H7 (cell line): ENCODE measurements at regions not wholly inside any gene's neighbourhood (a gene's known extent, or its start where the extent isn't known, plus 50 kb on each side); places are given as distances from the start of the nearest gene placed in this dataset.
"Not testable (repeated sequence)": the region's sequence is repeated elsewhere in the genome, so short reads cannot be mapped to it uniquely, and the experiment has no call there.

Source experiments
- DNase-seq: peaks from one replicate; pipeline ENCODE4 v3.0.0; 2012
- H3K27me3 ChIP-seq: 2 replicates; pipeline ENCODE4 v1.6.0; 2011; ENCODE audit warnings: mild to moderate bottlenecking, low read length; ENCODE audit not compliant: control insufficient read depth, insufficient read depth
- H3K36me3 ChIP-seq: replicated peaks from 2 replicates; pipeline ENCODE4 v1.5.1; 2011; ENCODE audit warnings: low read length; ENCODE audit not compliant: control insufficient read depth, insufficient read depth
- H3K4me3 ChIP-seq: 2 replicates; pipeline ENCODE4 v1.5.1; 2011; ENCODE audit warnings: low read depth, mild to moderate bottlenecking, control low read depth, low read length, moderate library complexity; ENCODE audit not compliant: insufficient read depth

DNA sequence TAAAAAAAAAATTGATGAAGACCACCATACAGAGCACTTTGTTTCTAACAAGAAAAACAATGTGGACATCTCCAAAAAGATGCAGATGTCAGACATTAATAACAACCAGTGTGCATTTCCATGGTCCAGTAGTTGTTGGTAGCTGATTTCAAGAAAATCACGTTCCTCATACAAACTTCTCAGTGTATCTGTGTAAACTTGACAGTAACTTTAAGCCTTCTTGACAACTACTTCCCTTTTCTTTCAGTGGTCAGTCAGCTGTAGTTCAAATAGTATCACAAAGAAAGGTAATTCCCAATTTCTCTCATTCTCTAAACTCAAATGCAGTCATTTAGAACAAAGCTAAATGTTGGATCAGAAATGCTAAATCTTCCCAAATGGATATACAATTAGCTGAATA, 879.9 kb downstream of the AMY1C start:
- no peak for DNase-seq
- H3K27me3 ChIP-seq, result no peaks in the 10 kb centered on the region
- H3K36me3 ChIP-seq, result no peaks in the 10 kb centered on the region
- no peak overlapping the region for H3K4me3 ChIP-seq

DNA sequence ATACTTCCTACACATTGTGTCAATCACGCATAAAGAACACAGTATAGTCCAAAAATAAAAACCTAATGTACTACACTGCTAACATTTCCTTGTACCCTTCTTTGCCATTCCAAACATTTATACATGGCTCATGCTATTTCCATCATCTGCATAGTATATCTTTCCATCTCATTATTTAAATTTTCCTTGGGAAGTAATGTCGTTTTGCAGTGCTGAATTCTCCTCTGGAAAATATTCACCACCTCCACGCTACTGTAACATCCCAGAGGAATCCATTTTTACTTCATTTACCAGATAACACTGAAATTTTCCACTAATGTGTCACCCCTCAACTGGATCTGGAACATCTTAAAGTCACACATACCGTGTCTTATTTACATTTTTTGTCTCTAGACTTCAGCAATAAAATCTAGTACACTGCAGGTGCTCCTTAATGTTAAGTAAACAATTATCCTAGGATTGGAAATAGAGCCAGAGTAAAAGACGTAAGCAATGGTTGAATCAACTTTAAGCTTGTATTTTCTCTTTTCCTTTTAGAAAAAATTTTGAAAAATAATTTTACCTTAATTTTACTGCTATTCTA, 881.0 kb downstream of the AMY1C start:
- no peaks in the 10 kb centered on the region for H3K36me3 ChIP-seq
- H3K27me3 ChIP-seq, result no peaks in the 10 kb centered on the region
- no peak overlapping the region for H3K4me3 ChIP-seq
- no peak for DNase-seq

DNA sequence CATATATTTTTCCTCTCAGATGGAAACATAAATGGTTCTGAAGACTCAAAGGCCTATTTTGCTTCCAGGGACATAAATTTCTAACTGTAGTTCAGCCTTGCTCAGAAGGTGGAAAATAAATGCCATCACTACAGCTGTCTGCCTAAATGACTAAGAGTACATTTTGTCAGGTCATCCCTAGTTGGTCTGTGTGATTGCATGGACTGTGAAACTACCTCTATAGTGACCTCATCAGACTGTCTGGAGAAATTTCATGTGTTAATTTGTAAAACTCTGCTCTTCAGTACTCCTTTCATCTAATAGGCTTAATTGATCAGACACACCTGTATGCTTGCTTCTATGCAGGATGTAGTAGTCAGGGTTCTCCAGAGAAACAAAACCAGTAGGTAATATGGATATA, 886.9 kb downstream of the AMY1C start:
- H3K36me3 ChIP-seq, result no peaks in the 10 kb centered on the region

DNA sequence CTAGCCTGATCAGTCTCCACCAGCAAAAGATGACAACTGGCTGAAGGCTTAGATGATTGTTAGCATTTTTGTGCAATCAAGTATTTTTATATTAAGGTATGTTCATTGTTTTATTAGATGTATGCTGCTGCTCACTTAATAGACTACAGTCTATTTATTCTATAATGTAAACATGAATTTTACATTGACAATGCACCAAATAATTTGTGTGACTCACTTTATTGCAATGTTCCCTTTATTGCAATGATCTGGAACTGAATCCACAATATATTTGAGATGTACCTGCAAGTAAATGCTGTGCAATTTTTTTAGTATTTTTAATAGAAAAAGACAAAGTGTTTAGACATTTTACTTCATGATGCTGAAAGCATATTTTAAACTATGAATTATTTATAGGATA, 896.5 kb downstream of the AMY1C start:
- no peak for DNase-seq
- Histone ChIP-seq H3K4me3 (no peak overlapping the region), H3K36me3 (no peaks in the 10 kb centered on the region), H3K27me3 (no peaks in the 10 kb centered on the region)

More for the DNA sequence above, 886.9 kb downstream of the AMY1C start:
- Histone ChIP-seq H3K27me3 (no peaks in the 10 kb centered on the region), H3K4me3 (no peak overlapping the region)
- no peak for DNase-seq

DNA sequence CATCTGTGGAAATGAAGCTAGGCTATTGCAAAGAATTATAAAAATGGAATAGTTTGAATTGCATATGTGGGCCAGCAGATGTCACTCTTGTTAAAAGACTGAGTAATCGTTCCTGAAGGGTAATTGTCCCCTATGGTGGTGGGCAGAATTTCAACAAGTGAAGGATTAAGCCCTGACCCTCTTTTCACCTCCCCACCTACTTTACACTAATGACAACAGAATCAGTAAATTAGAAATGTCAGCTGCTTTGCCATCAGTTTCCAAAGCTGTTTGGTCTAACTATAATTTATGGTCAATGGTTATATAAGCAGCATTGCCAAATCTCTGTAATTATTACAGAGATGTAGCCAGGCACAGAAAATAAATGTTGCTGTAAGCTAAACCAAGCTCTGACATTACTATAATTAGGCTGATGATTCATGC, 898.6 kb downstream of the AMY1C start:
- H3K27me3 ChIP-seq, result no peaks in the 10 kb centered on the region
- H3K36me3 ChIP-seq, result no peaks in the 10 kb centered on the region
- peak; percentile 32 for DNase-seq
- no peak overlapping the region for H3K4me3 ChIP-seq

GRCh38 chr1:104664374-104664773, 914.7 kb downstream of the AMY1C start:
- H3K36me3 ChIP-seq, H3K27me3 ChIP-seq, DNase-seq: not testable (repeated sequence)
- peak overlapping the region; percentile 16; the same call in 1 of the 2 replicates for H3K4me3 ChIP-seq

- Histone ChIP-seq H3K27me3 (no peaks in the 10 kb centered on the region), H3K4me3 (no peak overlapping the region), H3K36me3 (no peaks in the 10 kb centered on the region)
- no peak for DNase-seq
Measured at GRCh38 chr1:104665300-104665699, 915.6 kb downstream of the AMY1C start.

DNA sequence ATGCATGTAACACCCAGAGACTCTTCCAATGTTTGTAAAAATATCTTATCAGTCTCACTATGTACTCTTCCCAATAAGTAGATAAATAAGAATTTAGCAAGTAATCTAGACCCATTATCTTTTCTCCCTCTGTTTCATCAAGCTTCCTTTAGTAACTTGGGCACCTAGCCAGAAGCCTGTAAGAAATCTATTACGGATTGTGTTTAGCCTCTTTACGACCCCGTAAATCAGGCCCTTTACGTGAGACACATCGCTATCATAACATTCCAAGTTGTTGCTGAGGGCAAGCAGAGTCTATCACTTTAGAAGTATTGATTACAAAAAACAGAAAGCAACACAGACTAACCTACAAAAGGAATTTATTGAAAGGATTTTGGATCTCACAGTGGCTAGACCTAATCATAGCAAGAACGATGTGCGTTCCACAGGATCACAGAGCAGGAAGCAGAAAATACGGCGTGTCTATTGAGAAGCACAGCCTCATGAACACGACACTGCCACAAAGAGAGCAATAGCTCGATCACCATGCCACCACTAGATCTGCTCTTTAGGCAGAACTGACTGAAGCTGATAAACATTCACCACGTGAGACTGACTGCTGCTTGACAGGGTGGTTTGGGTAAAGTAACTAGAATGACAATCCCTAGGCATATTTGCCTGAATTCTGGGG, 922.1 kb downstream of the AMY1C start:
- H3K4me3 ChIP-seq, result no peak overlapping the region
- no peak for DNase-seq
- H3K27me3 ChIP-seq, result no peaks in the 10 kb centered on the region
- no peaks in the 10 kb centered on the region for H3K36me3 ChIP-seq

- Histone ChIP-seq H3K4me3 (no peak overlapping the region), H3K27me3 (no peaks in the 10 kb centered on the region), H3K36me3 (no peaks in the 10 kb centered on the region)
- no peak for DNase-seq
Measured at GRCh38 chr1:104699433-104699832, 949.7 kb downstream of the AMY1C start.

DNA sequence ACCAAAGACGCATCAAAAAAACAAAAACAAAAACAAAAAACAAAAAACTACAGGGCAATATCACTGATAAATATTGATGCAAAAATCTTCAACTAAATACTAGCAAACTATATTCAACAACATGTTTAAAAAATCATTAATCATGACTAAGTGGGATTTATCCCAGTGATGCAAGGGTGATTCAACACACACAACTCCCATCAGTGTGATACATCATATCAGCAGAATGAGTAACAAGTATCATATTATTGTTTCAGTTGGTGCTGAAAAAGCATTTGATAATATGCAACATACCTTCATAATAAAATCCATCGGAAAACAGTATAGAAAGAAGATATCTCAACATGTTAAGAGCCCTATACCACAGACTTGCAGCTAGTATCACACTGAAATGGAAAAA, 953.0 kb downstream of the AMY1C start:
- H3K4me3 ChIP-seq, result no peak overlapping the region
- no peaks in the 10 kb centered on the region for H3K36me3 ChIP-seq
- DNase-seq, result no peak
- H3K27me3 ChIP-seq, result no peaks in the 10 kb centered on the region

GRCh38 chr1:104706631-104707147, 957.0 kb downstream of the AMY1C start:
- Histone ChIP-seq H3K4me3 (no peak overlapping the region), H3K36me3 (no peaks in the 10 kb centered on the region), H3K27me3 (no peaks in the 10 kb centered on the region)
- no peak for DNase-seq

- DNase-seq, result no peak
- Histone ChIP-seq H3K4me3 (no peak overlapping the region), H3K36me3 (no peaks in the 10 kb centered on the region), H3K27me3 (no peaks in the 10 kb centered on the region)
Measured at GRCh38 chr1:104718752-104719151, 969.1 kb downstream of the AMY1C start.

- H3K36me3 ChIP-seq, result no peaks in the 10 kb centered on the region
- no peak for DNase-seq
- no peaks in the 10 kb centered on the region for H3K27me3 ChIP-seq
- no peak overlapping the region for H3K4me3 ChIP-seq
Measured at GRCh38 chr1:104720741-104721140, 971.0 kb downstream of the AMY1C start.

GRCh38 chr1:104726917-104727316, 977.2 kb downstream of the AMY1C start:
- H3K36me3 ChIP-seq, result no peaks in the 10 kb centered on the region
- DNase-seq, result no peak
- no peak overlapping the region for H3K4me3 ChIP-seq
- no peaks in the 10 kb centered on the region for H3K27me3 ChIP-seq

GRCh38 chr1:104733866-104734265, 984.2 kb downstream of the AMY1C start:
- no peak for DNase-seq
- Histone ChIP-seq H3K36me3 (no peaks in the 10 kb centered on the region), H3K4me3 (no peak overlapping the region), H3K27me3 (no peaks in the 10 kb centered on the region)
